BJ (cell line): ENCODE measurements at regions not wholly inside any gene's neighbourhood (a gene's known extent, or its start where the extent isn't known, plus 50 kb on each side); places are given as distances from the start of the nearest gene placed in this dataset.
"Not testable (repeated sequence)": the region's sequence is repeated elsewhere in the genome, so short reads cannot be mapped to it uniquely, and the experiment has no call there.

Experiments
- CTCF ChIA-PET: fragments of 350-600 bp; formaldehyde crosslinking; extraction: SDS; loops from one replicate; lab custom pipeline; 2021; ENCODE audit warnings: antibody characterized with exemption, inconsistent platforms; lab: Yijun Ruan, JAX
- POLR2A ChIA-PET: fragments of 300-600 bp; sonication (Branson Sonifier 250); formaldehyde crosslinking; extraction: SDS; loops from one replicate; lab custom pipeline; 2021; ENCODE audit warnings: antibody characterized with exemption; lab: Charles Lee
- DNase-seq: peaks from one replicate; pipeline ENCODE4 v3.0.0-alpha.2; 2011; ENCODE audit warnings: low read depth
- H3K27me3 ChIP-seq: 2 replicates; pipeline ENCODE4 v1.6.0; 2011; ENCODE audit warnings: low read length; ENCODE audit not compliant: control insufficient read depth, insufficient read depth
- H3K36me3 ChIP-seq: 2 replicates; pipeline ENCODE4 v1.5.1; 2011; ENCODE audit warnings: low read length; ENCODE audit not compliant: control insufficient read depth, insufficient read depth
- H3K4me3 ChIP-seq: 2 replicates; pipeline ENCODE4 v1.5.1; 2011; ENCODE audit warnings: low read depth, mild to moderate bottlenecking, control low read depth, low read length
- CTCF ChIP-seq: IDR thresholded peaks from 2 replicates; pipeline ENCODE4 v1.5.1; 2011; ENCODE audit warnings: low read depth, mild to moderate bottlenecking, control low read depth, inconsistent platforms, low read length, moderate library complexity; ENCODE audit not compliant: insufficient read depth

GRCh38 chr10:61217851-61218565 lies 235.2 kb downstream of the TMEM26 start:
- Histone ChIP-seq H3K4me3 (no peak overlapping the region), H3K36me3 (no peaks in the 10 kb centered on the region), H3K27me3 (no peaks in the 10 kb centered on the region)
- POLR2A ChIA-PET = interaction anchor here (0.7 kb wide), 1 partner anchor 9 kb away, joined by 3 read pairs; no protein-coding TSS in a partner anchor
- TF ChIP-seq CTCF = no peak
- no peak for DNase-seq
- CTCF ChIA-PET = no interaction called here

GRCh38 chr10:61215246-61215645 lies 237.9 kb downstream of the TMEM26 start:
- Histone ChIP-seq H3K36me3 (no peaks in the 10 kb centered on the region), H3K4me3 (no peak overlapping the region), H3K27me3 (no peaks in the 10 kb centered on the region)
- ChIA-PET CTCF (no interaction called here), POLR2A (no interaction called here)
- TF ChIP-seq CTCF = no peak
- DNase-seq = no peak

- H3K27me3 ChIP-seq = no peaks in the 10 kb centered on the region
- no peak for TF ChIP-seq CTCF
- POLR2A ChIA-PET = no interaction called here
- H3K36me3 ChIP-seq = no peaks in the 10 kb centered on the region
- CTCF ChIA-PET = no interaction called here
- no peak overlapping the region for H3K4me3 ChIP-seq
- DNase-seq = no peak
Measured at GRCh38 chr10:61211468-61211867, 241.7 kb downstream of the TMEM26 start.

GRCh38 chr10:61197057-61197456 lies 253.1 kb upstream of the RHOBTB1 start:
- ChIA-PET POLR2A (no interaction called here), CTCF (interaction anchor here (1.2 kb wide), 1 partner anchor 56 kb away, joined by 3 read pairs; no protein-coding TSS in a partner anchor)
- DNase-seq = no peak
- H3K36me3 ChIP-seq = no peaks in the 10 kb centered on the region
- no peak overlapping the region for H3K4me3 ChIP-seq
- H3K27me3 ChIP-seq = peaks cover 1% of the 10 kb centered on the region
- no peak for TF ChIP-seq CTCF

- no peak for DNase-seq
- H3K36me3 ChIP-seq = no peaks in the 10 kb centered on the region
- no peak for TF ChIP-seq CTCF
- ChIA-PET POLR2A (no interaction called here), CTCF (interaction anchor here (0.6 to 1.0 kb wide), 2 partner anchors 9 to 536 kb away, joined by 3 read pairs; no protein-coding TSS in a partner anchor)
- H3K4me3 ChIP-seq = no peak overlapping the region
- H3K27me3 ChIP-seq = peaks cover 1% of the 10 kb centered on the region
Measured at GRCh38 chr10:61195211-61195610, 251.2 kb upstream of the RHOBTB1 start.

GRCh38 chr10:61192589-61192988 lies 248.6 kb upstream of the RHOBTB1 start:
- POLR2A ChIA-PET, CTCF ChIA-PET, DNase-seq: not testable (repeated sequence)

More at GRCh38 chr10:61192589-61192988, 248.6 kb upstream of the RHOBTB1 start:
- H3K27me3 ChIP-seq, H3K4me3 ChIP-seq, H3K36me3 ChIP-seq: not testable (repeated sequence)
